ENCODE measurements at regions not wholly inside any gene's neighbourhood (a gene's known extent, or its start where the extent isn't known, plus 50 kb on each side); places are given as distances from the start of the nearest gene placed in this dataset.

GRCh38 chr1:178651742-178652141, 73.3 kb upstream of the RALGPS2 start:
- H3K4me1 Mint-ChIP-seq (ENCODE audit: low read depth, unreplicated experiment), result peaks cover 15% of the 10 kb centered on the region

GRCh38 chr1:178652506-178653490, 72.2 kb upstream of the RALGPS2 start:
- no peaks in the 10 kb centered on the region for H3K79me2 ChIP-seq (ENCODE audit: insufficient read depth, low read length)
- H3K27ac ChIP-seq (ENCODE audit: low read depth, low read length), result no peak overlapping the region
- Mint-ChIP-seq H3K36me3 (ENCODE audit: low read depth, unreplicated experiment) (no peaks in the 10 kb centered on the region), H3K27ac (ENCODE audit: unreplicated experiment) (no peak overlapping the region), H3K4me3 (ENCODE audit: unreplicated experiment) (no peak overlapping the region), H3K4me1 (ENCODE audit: low read depth, unreplicated experiment) (peaks cover 10% of the 10 kb centered on the region), H3K9me3 (ENCODE audit: unreplicated experiment) (no peaks in the 10 kb centered on the region), H3K27me3 (ENCODE audit: low read depth, unreplicated experiment) (no peaks in the 10 kb centered on the region)
- no peaks in the 10 kb centered on the region for H3K27me3 ChIP-seq (ENCODE audit: insufficient read depth, low read length)
- FAIRE-seq (no peak), DNase-seq (ENCODE audit: low read depth) (no peak)
- no peak overlapping the region for H3K4me3 ChIP-seq (ENCODE audit: insufficient read depth, low read depth, low read length)
- H2AFZ ChIP-seq (ENCODE audit: low read depth, low read length), result no peak overlapping the region
- no peak overlapping the region for H3K4me2 ChIP-seq (ENCODE audit: low read length)
- H3K9ac ChIP-seq (ENCODE audit: low read length), result no peak overlapping the region
- H3K36me3 ChIP-seq (ENCODE audit: insufficient read depth, low read length), result no peaks in the 10 kb centered on the region
- H3K9me3 ChIP-seq (ENCODE audit: insufficient read depth, low read depth, low read length), result no peaks in the 10 kb centered on the region
- TF ChIP-seq EZH2 (IDR thresholded peaks at IDR 0.05; ENCODE audit: insufficient read depth, low read length) (no peak), CTCF (IDR thresholded peaks at IDR 0.05; ENCODE audit: insufficient read depth, low read depth, low read length) (no peak)
- no peaks in the 10 kb centered on the region for H4K20me1 ChIP-seq (ENCODE audit: insufficient read depth, low read length)
- peaks cover 11% of the 10 kb centered on the region for H3K4me1 ChIP-seq (ENCODE audit: insufficient read depth, low read length)

More at GRCh38 chr1:178651742-178652141, 73.3 kb upstream of the RALGPS2 start:
- Mint-ChIP-seq H3K27me3 (ENCODE audit: low read depth, unreplicated experiment) (no peaks in the 10 kb centered on the region), H3K27ac (ENCODE audit: unreplicated experiment) (peak overlapping the region; percentile 37), H3K4me3 (ENCODE audit: unreplicated experiment) (no peak overlapping the region), H3K36me3 (ENCODE audit: low read depth, unreplicated experiment) (no peaks in the 10 kb centered on the region), H3K9me3 (ENCODE audit: unreplicated experiment) (no peaks in the 10 kb centered on the region)
- Histone ChIP-seq H3K9me3 (ENCODE audit: insufficient read depth, low read depth, low read length) (no peaks in the 10 kb centered on the region), H3K9ac (ENCODE audit: low read length) (no peak overlapping the region), H3K79me2 (ENCODE audit: insufficient read depth, low read length) (no peaks in the 10 kb centered on the region), H2AFZ (ENCODE audit: low read depth, low read length) (peak overlapping the region; percentile 51), H3K36me3 (ENCODE audit: insufficient read depth, low read length) (no peaks in the 10 kb centered on the region), H3K4me1 (ENCODE audit: insufficient read depth, low read length) (peaks cover 11% of the 10 kb centered on the region), H3K27ac (ENCODE audit: low read depth, low read length) (no peak overlapping the region), H4K20me1 (ENCODE audit: insufficient read depth, low read length) (no peaks in the 10 kb centered on the region), H3K27me3 (ENCODE audit: insufficient read depth, low read length) (no peaks in the 10 kb centered on the region), H3K4me3 (ENCODE audit: insufficient read depth, low read depth, low read length) (no peak overlapping the region), H3K4me2 (ENCODE audit: low read length) (peak overlapping the region; percentile 32)
- no peak for DNase-seq (ENCODE audit: low read depth)
- TF ChIP-seq EZH2 (IDR thresholded peaks at IDR 0.05; ENCODE audit: insufficient read depth, low read length), result no peak
- no peak for TF ChIP-seq CTCF (IDR thresholded peaks at IDR 0.05; ENCODE audit: insufficient read depth, low read depth, low read length)
- no peak for FAIRE-seq

- Mint-ChIP-seq H3K4me3 (ENCODE audit: unreplicated experiment) (no peak overlapping the region), H3K9me3 (ENCODE audit: unreplicated experiment) (no peaks in the 10 kb centered on the region), H3K4me1 (ENCODE audit: low read depth, unreplicated experiment) (no peaks in the 10 kb centered on the region), H3K27me3 (ENCODE audit: low read depth, unreplicated experiment) (no peaks in the 10 kb centered on the region), H3K27ac (ENCODE audit: unreplicated experiment) (no peak overlapping the region), H3K36me3 (ENCODE audit: low read depth, unreplicated experiment) (no peaks in the 10 kb centered on the region)
- Histone ChIP-seq H3K4me3 (ENCODE audit: insufficient read depth, low read depth, low read length) (no peak overlapping the region), H4K20me1 (ENCODE audit: insufficient read depth, low read length) (no peaks in the 10 kb centered on the region), H3K9me3 (ENCODE audit: insufficient read depth, low read depth, low read length) (no peaks in the 10 kb centered on the region), H3K9ac (ENCODE audit: low read length) (no peak overlapping the region), H2AFZ (ENCODE audit: low read depth, low read length) (no peak overlapping the region), H3K4me1 (ENCODE audit: insufficient read depth, low read length) (no peaks in the 10 kb centered on the region), H3K36me3 (ENCODE audit: insufficient read depth, low read length) (no peaks in the 10 kb centered on the region), H3K27ac (ENCODE audit: low read depth, low read length) (no peak overlapping the region), H3K79me2 (ENCODE audit: insufficient read depth, low read length) (no peaks in the 10 kb centered on the region), H3K27me3 (ENCODE audit: insufficient read depth, low read length) (no peaks in the 10 kb centered on the region), H3K4me2 (ENCODE audit: low read length) (no peak overlapping the region)
- no peak for FAIRE-seq
- TF ChIP-seq EZH2 (IDR thresholded peaks at IDR 0.05; ENCODE audit: insufficient read depth, low read length), result no peak
- no peak for TF ChIP-seq CTCF (IDR thresholded peaks at IDR 0.05; ENCODE audit: insufficient read depth, low read depth, low read length)
- DNase-seq (ENCODE audit: low read depth), result no peak
These were observed 65.2 kb upstream of the RALGPS2 start for GRCh38 chr1:178659789-178660208.
